Loucy (cell line): ENCODE measurements at regions not wholly inside any gene's neighbourhood (a gene's known extent, or its start where the extent isn't known, plus 50 kb on each side); places are given as distances from the start of the nearest gene placed in this dataset.

ENCODE experiments used
- H2AFZ ChIP-seq: fragments of 200-600 bp; sonication (generic); 2 replicates; pipeline ENCODE4 v1.6.0; 2016; ENCODE audit warnings: antibody characterized with exemption, mild to moderate bottlenecking, low read length, moderate library complexity
- H3F3A ChIP-seq: fragments of 200-600 bp; 2 replicates; pipeline ENCODE4 v1.6.0; 2016; ENCODE audit warnings: antibody characterized with exemption, low read depth, mild to moderate bottlenecking
- H3K27me3 ChIP-seq: fragments of 200-600 bp; sonication (generic); 2 replicates; pipeline ENCODE4 v1.6.1; 2014; ENCODE audit warnings: low read length, mild to moderate bottlenecking; ENCODE audit not compliant: insufficient read depth, poor library complexity, severe bottlenecking
- H3K36me3 ChIP-seq: fragments of 200-600 bp; sonication (generic); 2 replicates; pipeline ENCODE4 v1.6.1; 2016; ENCODE audit warnings: low read length; ENCODE audit not compliant: insufficient read depth
- H3K4me1 ChIP-seq: fragments of 200-600 bp; sonication (generic); 2 replicates; pipeline ENCODE4 v1.5.1; 2014; ENCODE audit warnings: low read length, mild to moderate bottlenecking; ENCODE audit not compliant: insufficient read depth, poor library complexity, severe bottlenecking
- H3K4me2 ChIP-seq: fragments of 200-600 bp; sonication (generic); 2 replicates; pipeline ENCODE4 v1.6.0; 2014; ENCODE audit warnings: antibody characterized with exemption, low read length, low read depth, mild to moderate bottlenecking; ENCODE audit not compliant: poor library complexity, severe bottlenecking
- H3K4me3 ChIP-seq: fragments of 200-600 bp; sonication (generic); 2 replicates; pipeline ENCODE4 v1.5.1; 2014; ENCODE audit warnings: low read length, mild to moderate bottlenecking, mixed read lengths; ENCODE audit not compliant: poor library complexity, severe bottlenecking
- H3K79me2 ChIP-seq: fragments of 200-600 bp; sonication (generic); 2 replicates; pipeline ENCODE4 v1.6.1; 2014; ENCODE audit warnings: low read length; ENCODE audit not compliant: insufficient read depth
- H3K9ac ChIP-seq: fragments of 200-600 bp; sonication (generic); 2 replicates; pipeline ENCODE4 v1.6.0; 2014; ENCODE audit warnings: mild to moderate bottlenecking, low read depth, low read length, moderate library complexity; ENCODE audit not compliant: poor library complexity, severe bottlenecking
- H3K9me2 ChIP-seq: fragments of 200-600 bp; sonication (generic); replicated peaks from 2 replicates; pipeline ENCODE4 v1.6.1; 2016; ENCODE audit warnings: low read depth, low read length, mixed read lengths
- H3K9me3 ChIP-seq: fragments of 200-600 bp; sonication (generic); 2 replicates; pipeline ENCODE4 v1.6.1; 2014; ENCODE audit warnings: mild to moderate bottlenecking, antibody characterized with exemption, low read length, low read depth; ENCODE audit not compliant: insufficient read depth
- H4K20me1 ChIP-seq: fragments of 200-600 bp; sonication (generic); 2 replicates; pipeline ENCODE4 v1.6.0; 2014; ENCODE audit warnings: antibody characterized with exemption, low read length, mild to moderate bottlenecking; ENCODE audit not compliant: insufficient read depth, poor library complexity, severe bottlenecking
- EZH2phosphoT487 ChIP-seq: fragments of 200-600 bp; IDR thresholded peaks from 2 replicates; pipeline ENCODE4 v1.6.1; 2018; ENCODE audit warnings: antibody characterized with exemption, mild to moderate bottlenecking, moderate library complexity, borderline replicate concordance
- TF ChIP-seq, protein P1 (sequence below): fragments of 200-600 bp; sonication (generic); conservative IDR thresholded peaks from 2 replicates; pipeline ENCODE4 v1.5.1; 2014; ENCODE audit warnings: mild to moderate bottlenecking, antibody characterized with exemption, low read length

DNA sequence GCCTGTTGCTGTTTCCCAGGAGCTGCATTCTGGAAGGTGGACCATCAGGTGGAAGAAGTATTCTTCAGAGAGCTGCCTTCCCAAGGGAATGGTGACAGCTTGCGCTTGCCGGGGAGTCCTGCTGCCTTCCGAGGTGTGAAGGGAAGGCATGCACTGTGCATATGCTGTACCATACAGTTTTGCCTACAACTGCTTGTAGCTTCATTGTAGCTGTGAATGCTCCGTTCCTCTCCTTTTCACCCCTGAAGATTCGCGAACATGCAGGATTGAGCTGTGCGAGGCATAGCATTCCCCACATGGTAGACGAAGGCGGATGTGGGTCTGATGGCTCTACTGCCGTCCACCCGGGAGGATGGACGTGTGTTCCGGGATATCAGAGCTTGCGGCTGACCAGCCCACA lies 243.2 kb upstream of the TSHZ3 start:
- Histone ChIP-seq H3K9me3 (peaks cover 2% of the 10 kb centered on the region; the same call in 1 of the 2 replicates), H4K20me1 (no peaks in the 10 kb centered on the region), H3K36me3 (no peaks in the 10 kb centered on the region), H3K27me3 (no peaks in the 10 kb centered on the region), H3F3A (no peaks in the 10 kb centered on the region), H3K4me3 (no peak overlapping the region), H3K9me2 (no peaks in the 10 kb centered on the region), H3K9ac (no peak overlapping the region), H2AFZ (no peak overlapping the region), H3K79me2 (no peaks in the 10 kb centered on the region), H3K4me1 (no peaks in the 10 kb centered on the region), H3K4me2 (no peak overlapping the region)
- TF ChIP-seq, protein P1, sequence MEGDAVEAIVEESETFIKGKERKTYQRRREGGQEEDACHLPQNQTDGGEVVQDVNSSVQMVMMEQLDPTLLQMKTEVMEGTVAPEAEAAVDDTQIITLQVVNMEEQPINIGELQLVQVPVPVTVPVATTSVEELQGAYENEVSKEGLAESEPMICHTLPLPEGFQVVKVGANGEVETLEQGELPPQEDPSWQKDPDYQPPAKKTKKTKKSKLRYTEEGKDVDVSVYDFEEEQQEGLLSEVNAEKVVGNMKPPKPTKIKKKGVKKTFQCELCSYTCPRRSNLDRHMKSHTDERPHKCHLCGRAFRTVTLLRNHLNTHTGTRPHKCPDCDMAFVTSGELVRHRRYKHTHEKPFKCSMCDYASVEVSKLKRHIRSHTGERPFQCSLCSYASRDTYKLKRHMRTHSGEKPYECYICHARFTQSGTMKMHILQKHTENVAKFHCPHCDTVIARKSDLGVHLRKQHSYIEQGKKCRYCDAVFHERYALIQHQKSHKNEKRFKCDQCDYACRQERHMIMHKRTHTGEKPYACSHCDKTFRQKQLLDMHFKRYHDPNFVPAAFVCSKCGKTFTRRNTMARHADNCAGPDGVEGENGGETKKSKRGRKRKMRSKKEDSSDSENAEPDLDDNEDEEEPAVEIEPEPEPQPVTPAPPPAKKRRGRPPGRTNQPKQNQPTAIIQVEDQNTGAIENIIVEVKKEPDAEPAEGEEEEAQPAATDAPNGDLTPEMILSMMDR: no peak
- TF ChIP-seq EZH2phosphoT487: no peak

DNA sequence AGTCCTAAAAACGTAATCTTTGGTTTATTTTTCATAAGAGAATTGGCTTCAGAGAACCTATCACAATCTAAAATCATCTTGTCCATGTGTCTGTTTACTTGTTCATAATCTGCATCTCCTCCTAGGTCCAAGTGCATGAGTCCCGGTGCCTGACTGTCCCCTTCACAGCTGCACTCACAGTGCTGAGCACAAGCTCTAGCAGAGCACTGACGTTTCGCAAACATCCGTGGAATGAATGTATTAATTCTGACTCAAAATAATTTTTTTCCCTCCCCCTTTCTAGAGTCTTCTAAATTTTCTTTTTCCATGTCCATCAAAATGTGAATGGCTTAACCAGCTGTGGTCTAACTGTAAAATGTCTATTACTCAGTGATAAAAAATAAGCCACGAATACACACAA lies 245.5 kb upstream of the TSHZ3 start:
- Histone ChIP-seq H3K9me2 (no peaks in the 10 kb centered on the region), H4K20me1 (no peaks in the 10 kb centered on the region), H3F3A (no peaks in the 10 kb centered on the region), H2AFZ (no peak overlapping the region), H3K4me2 (no peak overlapping the region), H3K9ac (no peak overlapping the region), H3K79me2 (no peaks in the 10 kb centered on the region), H3K36me3 (no peaks in the 10 kb centered on the region), H3K27me3 (no peaks in the 10 kb centered on the region), H3K4me3 (no peak overlapping the region), H3K4me1 (no peaks in the 10 kb centered on the region), H3K9me3 (no peaks in the 10 kb centered on the region)
- no peak for TF ChIP-seq EZH2phosphoT487
- TF ChIP-seq, protein P1: no peak

DNA sequence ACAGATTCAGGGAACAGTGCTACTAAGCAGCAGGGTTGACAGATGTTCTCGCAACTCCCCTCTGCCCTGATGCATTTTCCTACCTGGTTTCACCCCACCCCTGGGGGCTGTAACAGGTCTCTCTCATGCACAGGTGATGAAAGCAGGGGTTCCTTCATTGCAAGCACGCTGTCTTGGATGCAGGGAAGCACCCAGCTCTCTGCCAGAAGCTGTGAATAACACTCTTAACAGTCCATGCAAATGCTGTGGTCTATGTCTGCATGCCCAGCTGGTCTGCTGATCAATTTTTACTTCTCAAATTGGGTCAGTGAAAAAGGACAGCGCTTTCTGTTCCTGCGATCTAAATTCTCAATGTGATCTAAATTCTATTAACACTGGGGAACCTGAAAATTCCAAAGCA lies 246.3 kb upstream of the TSHZ3 start:
- H3K36me3 ChIP-seq: no peaks in the 10 kb centered on the region
- H3K27me3 ChIP-seq: no peaks in the 10 kb centered on the region
- H4K20me1 ChIP-seq: no peaks in the 10 kb centered on the region
- no peaks in the 10 kb centered on the region for H3K9me2 ChIP-seq
- H3K79me2 ChIP-seq: no peaks in the 10 kb centered on the region
- H3K4me1 ChIP-seq: no peaks in the 10 kb centered on the region
- no peak overlapping the region for H3K4me3 ChIP-seq
- no peak overlapping the region for H3K9ac ChIP-seq
- H3K9me3 ChIP-seq: no peaks in the 10 kb centered on the region
- no peak overlapping the region for H2AFZ ChIP-seq
- no peak overlapping the region for H3K4me2 ChIP-seq
- H3F3A ChIP-seq: no peaks in the 10 kb centered on the region
- TF ChIP-seq EZH2phosphoT487: no peak
- TF ChIP-seq, protein P1: no peak
